CD4-positive, alpha-beta T cell treated with Interleukin-2 at 100 ng/mL for 4 hours (primary cell): ENCODE measurements at regions not wholly inside any gene's neighbourhood (a gene's known extent, or its start where the extent isn't known, plus 50 kb on each side); places are given as distances from the start of the nearest gene placed in this dataset.
"Not testable (repeated sequence)": the region's sequence is repeated elsewhere in the genome, so short reads cannot be mapped to it uniquely, and the experiment has no call there.

Experiments
- DNase-seq: peaks from one replicate; pipeline ENCODE4 v3.0.0-alpha.2; 2020; ENCODE audit warnings: low spot score

- no peak for DNase-seq
These were observed 119.5 kb upstream of the PMEPA1 start for GRCh38 chr20:57829336-57829735.

DNA sequence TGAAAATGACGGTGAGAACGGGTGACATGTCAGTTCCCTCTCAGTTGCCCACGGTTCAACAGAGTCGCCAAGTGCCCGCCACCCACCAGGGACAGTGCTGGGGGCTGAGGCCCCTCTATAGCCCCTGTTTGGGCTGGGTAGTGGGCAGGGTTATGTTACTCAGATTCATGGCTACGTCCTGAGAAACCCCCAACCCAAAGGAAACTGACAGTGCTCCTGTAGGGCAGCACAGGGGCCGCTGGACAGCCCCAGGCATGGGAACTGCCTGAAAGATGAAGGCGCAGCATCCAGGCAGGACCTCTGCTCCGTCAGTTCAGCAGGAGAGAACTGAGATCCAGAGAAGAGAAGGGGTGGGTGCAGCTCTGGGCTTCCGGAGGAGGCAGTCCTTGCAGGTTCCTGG lies 118.9 kb upstream of the PMEPA1 start:
- DNase-seq, result no peak

GRCh38 chr20:57826666-57827287 lies 117.0 kb upstream of the PMEPA1 start:
- DNase-seq, result no peak

GRCh38 chr20:57824909-57825308 lies 115.1 kb upstream of the PMEPA1 start:
- DNase-seq, result no peak

- DNase-seq, result no peak
These were observed 112.1 kb upstream of the PMEPA1 start for GRCh38 chr20:57821935-57822334.

DNA sequence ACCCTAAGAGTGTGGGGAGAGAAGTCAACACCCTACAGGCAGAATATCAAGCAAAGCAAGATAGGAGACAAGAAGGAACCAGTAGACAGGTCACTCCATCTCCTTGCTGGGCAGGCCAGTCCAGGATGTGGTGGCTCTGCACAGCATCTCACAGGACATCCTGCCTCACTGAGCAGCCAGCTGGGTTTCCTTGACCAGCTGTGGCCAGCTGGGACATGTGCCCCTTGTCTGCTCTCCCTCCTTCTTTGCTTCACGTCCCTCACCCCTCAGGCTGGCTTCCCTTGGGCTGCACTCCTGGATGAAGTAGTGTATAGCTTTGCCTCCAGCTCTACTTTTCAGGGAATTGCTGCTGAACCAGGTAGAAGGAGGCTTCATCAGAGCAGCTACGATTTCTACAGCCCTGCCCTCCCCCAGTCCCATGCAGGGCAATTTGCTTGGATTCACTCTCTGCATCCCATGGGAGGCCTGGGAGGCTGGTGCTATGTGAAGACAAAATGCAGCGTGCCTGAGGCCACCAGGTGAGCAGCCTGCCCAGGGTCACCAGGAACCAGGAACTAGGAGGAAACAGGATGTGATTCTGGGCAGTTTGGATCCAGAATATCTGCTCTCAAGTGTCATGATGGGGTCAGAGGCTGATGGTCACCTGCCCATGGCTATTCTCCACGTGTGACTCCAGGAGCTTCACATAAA lies 110.0 kb upstream of the PMEPA1 start:
- DNase-seq, result no peak

DNA sequence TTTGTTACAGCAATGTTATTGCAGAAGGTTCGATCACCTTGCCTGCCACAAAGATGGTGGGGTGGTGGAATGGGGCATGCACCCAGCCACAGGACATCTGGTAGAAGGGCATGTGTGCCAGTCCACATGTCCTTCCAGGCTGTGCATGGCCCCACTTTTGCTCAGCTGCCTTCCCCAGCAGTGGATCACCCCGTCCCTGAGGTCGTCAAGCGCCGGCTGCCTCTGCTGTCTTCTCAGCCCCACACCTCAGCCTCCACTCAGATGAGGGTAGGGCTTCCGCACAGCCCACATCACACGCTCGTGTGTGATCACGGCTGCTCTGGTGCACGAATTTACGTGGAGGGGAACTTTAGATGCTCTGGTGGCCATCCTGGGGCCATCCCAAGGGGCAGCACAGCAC lies 109.5 kb upstream of the PMEPA1 start:
- no peak for DNase-seq

GRCh38 chr20:57818418-57819181 lies 108.8 kb upstream of the PMEPA1 start:
- DNase-seq, result no peak

GRCh38 chr20:57815405-57815804 lies 105.6 kb upstream of the PMEPA1 start:
- DNase-seq, result no peak

DNA sequence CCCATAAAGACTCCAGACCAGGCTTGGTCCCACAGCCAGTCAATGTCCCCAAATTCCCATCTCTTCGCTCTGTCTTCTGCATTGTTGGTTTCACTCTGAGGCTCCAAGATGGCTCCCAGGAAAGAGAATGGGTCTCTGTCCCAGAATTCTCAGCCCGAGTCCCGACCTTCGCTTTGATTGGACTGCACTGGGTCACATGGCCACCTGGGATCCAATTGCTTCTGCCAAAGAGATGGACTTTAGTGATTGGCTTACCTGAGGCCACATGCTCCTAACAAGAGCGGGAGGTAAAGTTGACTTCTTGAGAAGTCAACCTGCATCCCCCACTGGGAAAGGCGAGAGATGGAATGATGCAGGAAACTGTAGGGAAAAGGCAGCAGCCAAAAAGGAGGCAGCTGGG lies 104.7 kb upstream of the PMEPA1 start:
- DNase-seq, result no peak

GRCh38 chr20:57813509-57814269 lies 103.9 kb upstream of the PMEPA1 start:
- DNase-seq, result no peak

DNA sequence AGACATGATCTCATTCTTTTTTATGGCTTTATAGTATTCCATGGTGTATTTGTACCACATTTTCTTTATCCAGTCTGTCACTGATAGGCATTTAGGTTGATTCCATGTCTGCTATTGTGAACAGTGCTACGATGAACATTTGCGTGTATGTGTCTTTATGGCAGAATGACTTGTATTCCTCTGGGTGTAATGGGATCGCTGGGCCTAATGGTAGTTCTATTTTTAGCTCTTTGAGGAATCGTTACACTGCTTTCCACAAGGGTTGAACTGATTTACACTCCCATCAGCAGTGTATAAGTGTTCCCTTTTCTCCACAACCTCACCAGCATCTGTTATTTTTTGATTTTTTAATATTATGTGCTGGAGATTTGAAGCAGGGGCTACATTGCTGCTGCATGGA lies 102.8 kb upstream of the PMEPA1 start:
- not testable (repeated sequence) for DNase-seq

- DNase-seq, result no peak
These were observed 101.7 kb upstream of the PMEPA1 start for GRCh38 chr20:57811374-57812020.

GRCh38 chr20:57810511-57811373 lies 100.9 kb upstream of the PMEPA1 start:
- DNase-seq, result no peak

GRCh38 chr20:57809661-57810172 lies 99.9 kb upstream of the PMEPA1 start:
- no peak for DNase-seq

- DNase-seq, result no peak
These were observed 99.3 kb upstream of the PMEPA1 start for GRCh38 chr20:57809149-57809548.

DNA sequence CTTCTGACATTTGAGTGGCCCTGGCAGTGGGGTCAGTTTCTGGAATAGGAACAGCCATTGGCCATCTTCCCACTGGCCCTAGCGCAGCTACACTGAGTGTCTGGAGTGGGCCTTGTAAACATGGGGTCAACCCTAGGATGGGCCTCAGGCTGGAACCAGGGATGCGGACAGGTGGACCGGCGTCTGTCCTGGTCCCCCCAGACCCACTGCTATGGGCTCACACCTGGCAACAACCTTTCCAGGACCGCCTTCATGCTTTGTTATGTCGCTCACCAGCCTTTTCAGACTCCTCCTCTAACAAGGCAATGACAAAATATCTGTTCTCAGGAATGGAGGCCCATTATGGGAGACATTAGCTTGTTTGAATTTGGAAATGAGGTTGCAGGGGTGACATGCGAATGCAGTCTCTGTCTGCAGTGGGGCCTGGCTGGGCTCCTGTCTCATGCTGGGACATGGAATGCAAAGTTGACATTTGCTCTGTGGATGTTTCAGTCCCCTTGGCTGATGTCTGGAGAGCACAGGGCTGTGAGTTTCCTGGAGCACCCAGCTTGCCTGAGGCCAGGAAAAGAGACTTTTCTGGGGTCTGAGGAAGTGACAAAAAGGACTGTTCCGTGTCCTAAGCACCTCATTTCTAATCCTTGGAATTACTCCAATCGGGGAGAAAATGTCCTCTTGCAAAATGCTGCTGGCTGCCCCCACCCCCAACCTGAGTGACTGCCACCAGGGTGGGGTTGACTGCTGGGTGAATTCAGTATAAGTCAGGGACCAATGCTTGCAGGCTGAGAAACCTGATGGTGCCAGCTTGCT lies 98.7 kb upstream of the PMEPA1 start:
- DNase-seq, result no peak

GRCh38 chr20:57807401-57808263 lies 97.8 kb upstream of the PMEPA1 start:
- no peak for DNase-seq

- no peak for DNase-seq
These were observed 97.2 kb upstream of the PMEPA1 start for GRCh38 chr20:57806975-57807374.
